NT2/D1 (cell line): ENCODE measurements at regions not wholly inside any gene's neighbourhood (a gene's known extent, or its start where the extent isn't known, plus 50 kb on each side); places are given as distances from the start of the nearest gene placed in this dataset.
"Not testable (repeated sequence)": the region's sequence is repeated elsewhere in the genome, so short reads cannot be mapped to it uniquely, and the experiment has no call there.

Source experiments
- DNase-seq: peaks from one replicate; pipeline ENCODE4 v3.0.0-alpha.2; 2011; ENCODE audit warnings: low read depth, low spot score
- H3K27me3 ChIP-seq: 2 replicates; pipeline ENCODE4 v1.6.0; 2011; ENCODE audit warnings: mild to moderate bottlenecking; ENCODE audit not compliant: insufficient read length, insufficient read depth
- H3K36me3 ChIP-seq: 2 replicates; pipeline ENCODE4 v1.6.1; 2011; ENCODE audit warnings: mild to moderate bottlenecking, low read length, mixed read lengths; ENCODE audit not compliant: insufficient read depth, insufficient read length
- H3K4me1 ChIP-seq: 2 replicates; pipeline ENCODE4 v1.5.1; 2011; ENCODE audit not compliant: insufficient read depth, insufficient read length
- H3K4me3 ChIP-seq: 2 replicates; pipeline ENCODE4 v1.5.1; 2011; ENCODE audit warnings: low read depth; ENCODE audit not compliant: insufficient read length
- H3K9ac ChIP-seq: 2 replicates; pipeline ENCODE4 v1.6.0; 2011; ENCODE audit warnings: low read depth; ENCODE audit not compliant: insufficient read length
- H3K9me3 ChIP-seq: 2 replicates; pipeline ENCODE4 v1.5.1; 2011; ENCODE audit warnings: mild to moderate bottlenecking, low read length; ENCODE audit not compliant: insufficient read depth
- SUZ12 ChIP-seq: IDR thresholded peaks from 2 replicates; pipeline ENCODE4 v1.6.1; 2011; ENCODE audit not compliant: insufficient read length, insufficient read depth; ENCODE audit errors: extremely low read depth
- YY1 ChIP-seq: IDR thresholded peaks from 2 replicates; pipeline ENCODE4 v1.6.1; 2011; ENCODE audit not compliant: insufficient read length, insufficient read depth
- ZNF274 ChIP-seq: IDR thresholded peaks from 2 replicates; pipeline ENCODE4 v1.6.1; 2011; ENCODE audit warnings: mild to moderate bottlenecking, low read depth, low read length

DNA sequence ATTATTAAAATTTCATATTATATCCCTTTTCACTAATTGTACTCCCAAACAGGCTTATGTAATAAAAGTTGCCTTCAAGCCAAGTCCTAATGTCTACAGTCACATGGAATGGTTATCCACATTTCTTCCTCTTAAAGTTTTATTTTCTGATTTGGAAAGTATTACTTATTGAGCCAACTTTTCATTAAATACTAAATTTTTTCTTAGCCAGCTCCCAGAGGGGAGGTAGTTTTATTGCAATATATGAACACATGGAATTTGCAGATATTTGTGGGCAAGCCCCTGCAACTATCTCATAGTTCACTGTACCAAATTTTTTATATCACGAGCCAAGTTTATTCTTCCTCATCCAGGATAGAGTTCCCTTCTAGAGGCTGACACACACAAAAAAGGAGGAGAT is 332.8 kb upstream of the PTGER4 start:
- H3K4me3 ChIP-seq = no peak overlapping the region
- H3K27me3 ChIP-seq = no peaks in the 10 kb centered on the region
- H3K4me1 ChIP-seq = no peaks in the 10 kb centered on the region
- TF ChIP-seq ZNF274 (no peak), SUZ12 (no peak), YY1 (no peak)
- no peaks in the 10 kb centered on the region for H3K9me3 ChIP-seq
- no peak overlapping the region for H3K9ac ChIP-seq
- no peaks in the 10 kb centered on the region for H3K36me3 ChIP-seq
- no peak for DNase-seq

DNA sequence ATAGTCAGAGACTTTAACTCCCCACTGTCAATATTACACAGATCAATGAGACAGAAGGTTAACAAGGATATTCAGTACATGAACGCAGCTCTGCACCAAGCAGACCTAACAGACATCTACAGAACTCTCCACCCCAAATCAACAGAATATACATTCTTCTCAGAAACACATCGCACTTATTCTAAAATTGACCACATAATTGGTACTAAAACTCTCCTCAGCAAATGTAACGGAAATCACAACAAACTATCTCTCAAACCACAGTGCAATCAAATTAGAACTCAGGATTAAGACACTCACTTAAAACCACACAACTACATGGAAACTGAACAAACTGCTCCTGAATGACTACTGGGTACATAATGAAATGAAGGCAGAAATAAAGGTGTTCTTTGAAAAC is 341.3 kb upstream of the PTGER4 start:
- H3K4me3 ChIP-seq, H3K9ac ChIP-seq, H3K4me1 ChIP-seq, H3K36me3 ChIP-seq, H3K27me3 ChIP-seq, DNase-seq, H3K9me3 ChIP-seq: not testable (repeated sequence)

DNA sequence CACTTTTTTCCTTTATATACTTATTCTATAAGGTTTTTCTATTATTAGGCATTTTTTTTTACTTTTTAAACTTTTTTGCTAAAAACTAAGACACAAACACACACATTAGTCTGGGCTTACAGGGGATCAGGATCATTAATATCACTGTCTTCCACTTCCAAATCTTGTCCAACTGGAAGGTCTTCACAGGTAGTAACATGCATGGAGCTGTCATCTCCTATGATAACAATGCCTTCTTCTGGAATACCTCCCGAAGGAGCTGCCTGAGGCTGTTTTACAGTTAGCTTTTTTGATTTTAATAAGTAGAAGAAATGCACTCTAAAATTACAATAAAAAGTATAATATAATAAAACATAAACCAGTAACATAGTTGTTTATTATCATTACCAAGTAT is 345.5 kb upstream of the PTGER4 start:
- no peak for DNase-seq
- Histone ChIP-seq H3K4me1 (no peaks in the 10 kb centered on the region), H3K4me3 (no peak overlapping the region), H3K9me3 (no peaks in the 10 kb centered on the region), H3K36me3 (no peaks in the 10 kb centered on the region), H3K27me3 (no peaks in the 10 kb centered on the region), H3K9ac (no peak overlapping the region)
- TF ChIP-seq SUZ12 = no peak

DNA sequence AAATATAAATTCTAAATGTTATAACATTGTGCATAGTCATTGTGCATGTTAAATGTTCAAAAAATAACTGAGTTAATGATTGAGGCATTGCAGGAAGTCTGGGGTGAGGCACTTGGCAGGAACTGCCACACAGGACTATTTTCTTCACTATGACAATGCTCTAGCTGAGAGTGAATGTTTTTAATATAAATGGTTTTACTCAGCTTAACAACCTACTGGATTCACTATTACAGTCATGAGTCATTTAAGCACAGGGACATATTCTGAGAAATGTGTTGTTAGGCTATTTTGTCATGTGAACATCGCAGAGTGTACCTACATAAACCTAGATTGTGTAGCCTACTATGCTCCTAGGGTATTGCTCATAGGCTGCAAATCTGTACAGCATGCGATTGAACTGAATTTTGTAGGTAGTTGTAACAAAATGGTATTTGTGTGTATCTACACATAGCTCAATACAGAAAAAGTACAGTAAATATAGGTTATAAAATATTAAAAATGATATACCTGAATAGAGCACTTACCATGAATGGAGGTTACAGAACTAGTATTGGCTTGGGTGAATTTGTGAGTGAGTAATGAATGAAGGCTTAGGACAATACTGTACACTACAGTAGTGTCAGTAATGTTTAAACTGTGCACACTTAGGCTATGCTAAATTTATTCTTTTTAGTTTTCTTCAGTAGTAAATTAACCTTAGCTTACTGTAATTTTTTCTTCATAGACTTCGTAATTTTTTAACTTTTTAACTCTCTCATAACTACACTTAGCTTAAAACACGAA is 346.1 kb upstream of the PTGER4 start:
- TF ChIP-seq SUZ12 (no peak), YY1 (no peak)
- no peak for DNase-seq
- Histone ChIP-seq H3K4me3 (no peak overlapping the region), H3K4me1 (no peaks in the 10 kb centered on the region), H3K9ac (no peak overlapping the region), H3K36me3 (no peaks in the 10 kb centered on the region), H3K27me3 (no peaks in the 10 kb centered on the region), H3K9me3 (no peaks in the 10 kb centered on the region)

DNA sequence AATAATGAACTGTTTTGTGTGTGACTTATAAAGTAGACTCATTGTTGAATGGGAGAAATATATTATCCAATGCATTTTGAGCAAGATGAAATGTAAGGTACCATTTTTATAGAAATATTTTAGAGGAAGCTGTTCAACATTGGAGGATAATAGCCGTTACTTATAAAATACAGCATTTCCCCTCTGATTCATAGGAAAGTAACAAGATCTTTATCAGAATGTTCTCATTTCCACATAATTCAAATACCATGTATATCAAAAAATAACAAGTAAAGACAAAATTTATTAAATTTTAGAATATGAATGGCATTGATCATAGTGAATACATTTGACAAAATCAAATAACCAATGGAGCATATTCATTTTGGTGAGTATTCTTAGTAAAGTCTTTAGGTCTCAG is 346.7 kb upstream of the PTGER4 start:
- H3K9me3 ChIP-seq = no peaks in the 10 kb centered on the region
- TF ChIP-seq YY1 = no peak
- TF ChIP-seq SUZ12 = no peak
- H3K27me3 ChIP-seq = no peaks in the 10 kb centered on the region
- H3K36me3 ChIP-seq = no peaks in the 10 kb centered on the region
- DNase-seq = no peak
- no peak overlapping the region for H3K4me3 ChIP-seq
- no peak overlapping the region for H3K9ac ChIP-seq
- H3K4me1 ChIP-seq = no peaks in the 10 kb centered on the region

DNA sequence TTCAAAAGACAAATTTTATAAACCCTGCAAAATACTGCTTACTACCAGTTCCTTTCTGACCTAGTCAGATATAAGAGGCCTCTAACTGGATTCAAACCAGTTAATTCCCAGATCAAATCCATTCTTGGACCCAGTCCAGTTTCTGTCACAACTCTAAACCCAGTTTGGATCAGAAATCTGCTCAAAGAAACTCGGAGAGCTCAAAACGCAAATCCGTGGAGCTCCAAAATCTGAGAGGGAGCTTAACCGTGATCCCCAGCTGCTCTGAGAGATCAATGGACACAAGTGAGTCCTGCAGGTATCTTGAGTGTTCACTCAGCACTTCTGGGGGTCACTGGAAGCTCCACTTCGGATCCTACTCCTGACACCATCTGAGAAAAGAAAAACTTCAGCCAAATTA is 348.1 kb upstream of the PTGER4 start:
- Histone ChIP-seq H3K9ac (no peak overlapping the region), H3K9me3 (no peaks in the 10 kb centered on the region), H3K27me3 (no peaks in the 10 kb centered on the region), H3K36me3 (no peaks in the 10 kb centered on the region), H3K4me1 (no peaks in the 10 kb centered on the region), H3K4me3 (no peak overlapping the region)
- TF ChIP-seq YY1 (no peak), SUZ12 (no peak), ZNF274 (no peak)
- DNase-seq = no peak

DNA sequence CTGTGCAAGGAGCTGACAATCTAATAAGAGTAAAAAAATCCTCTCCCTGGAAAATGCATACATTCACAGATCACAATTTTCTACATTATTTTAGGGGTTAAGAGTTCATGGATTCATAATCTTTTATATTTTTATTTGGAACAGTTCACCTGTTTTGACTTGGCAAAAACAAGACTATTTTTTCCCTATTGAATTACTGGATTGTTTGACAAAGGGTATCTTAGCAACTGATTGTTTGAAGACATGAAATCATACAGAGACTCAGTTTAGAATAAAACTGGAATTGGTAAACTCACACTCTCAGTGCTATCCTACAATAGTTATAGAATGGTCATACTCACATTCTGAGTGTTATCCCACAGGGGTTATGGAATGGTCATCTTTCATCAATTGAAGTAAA is 358.2 kb upstream of the PTGER4 start:
- H3K36me3 ChIP-seq = no peaks in the 10 kb centered on the region
- no peak for DNase-seq
- H3K27me3 ChIP-seq = no peaks in the 10 kb centered on the region
- no peaks in the 10 kb centered on the region for H3K9me3 ChIP-seq
- TF ChIP-seq ZNF274 (no peak), YY1 (no peak), SUZ12 (no peak)
- H3K4me3 ChIP-seq = no peak overlapping the region
- H3K4me1 ChIP-seq = no peaks in the 10 kb centered on the region
- H3K9ac ChIP-seq = no peak overlapping the region

DNA sequence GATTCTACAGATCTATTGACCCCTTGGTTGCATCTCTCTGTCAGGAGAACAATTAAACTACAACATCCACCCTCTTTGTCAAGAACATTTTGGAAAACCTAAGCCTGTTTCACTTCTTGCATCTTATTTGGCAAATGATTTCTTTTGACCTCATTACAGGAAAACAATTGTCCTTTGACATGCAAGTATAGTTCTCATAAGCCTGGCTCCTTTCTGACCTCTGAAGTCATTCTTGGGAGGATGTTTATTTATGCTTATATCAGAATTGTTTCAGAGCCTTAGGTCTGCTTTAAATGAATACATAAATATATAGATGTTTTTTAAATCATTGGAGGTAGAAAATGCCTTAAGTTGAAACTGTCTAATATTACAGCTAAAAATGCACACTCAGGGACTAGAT is 361.3 kb upstream of the PTGER4 start:
- Histone ChIP-seq H3K36me3 (no peaks in the 10 kb centered on the region), H3K9me3 (no peaks in the 10 kb centered on the region), H3K27me3 (no peaks in the 10 kb centered on the region), H3K9ac (no peak overlapping the region), H3K4me1 (no peaks in the 10 kb centered on the region), H3K4me3 (no peak overlapping the region)
- TF ChIP-seq SUZ12 = no peak
- no peak for DNase-seq
